SK-N-DZ (cell line): ENCODE measurements at regions not wholly inside any gene's neighbourhood (a gene's known extent, or its start where the extent isn't known, plus 50 kb on each side); places are given as distances from the start of the nearest gene placed in this dataset.
A peak's percentile ranks its signal among the peaks of the same experiment; 100 is the strongest.

Experiments used
- DNase-seq: peaks from one replicate; pipeline ENCODE4 v3.0.0-alpha.2; 2015; ENCODE audit warnings: low spot score

DNA sequence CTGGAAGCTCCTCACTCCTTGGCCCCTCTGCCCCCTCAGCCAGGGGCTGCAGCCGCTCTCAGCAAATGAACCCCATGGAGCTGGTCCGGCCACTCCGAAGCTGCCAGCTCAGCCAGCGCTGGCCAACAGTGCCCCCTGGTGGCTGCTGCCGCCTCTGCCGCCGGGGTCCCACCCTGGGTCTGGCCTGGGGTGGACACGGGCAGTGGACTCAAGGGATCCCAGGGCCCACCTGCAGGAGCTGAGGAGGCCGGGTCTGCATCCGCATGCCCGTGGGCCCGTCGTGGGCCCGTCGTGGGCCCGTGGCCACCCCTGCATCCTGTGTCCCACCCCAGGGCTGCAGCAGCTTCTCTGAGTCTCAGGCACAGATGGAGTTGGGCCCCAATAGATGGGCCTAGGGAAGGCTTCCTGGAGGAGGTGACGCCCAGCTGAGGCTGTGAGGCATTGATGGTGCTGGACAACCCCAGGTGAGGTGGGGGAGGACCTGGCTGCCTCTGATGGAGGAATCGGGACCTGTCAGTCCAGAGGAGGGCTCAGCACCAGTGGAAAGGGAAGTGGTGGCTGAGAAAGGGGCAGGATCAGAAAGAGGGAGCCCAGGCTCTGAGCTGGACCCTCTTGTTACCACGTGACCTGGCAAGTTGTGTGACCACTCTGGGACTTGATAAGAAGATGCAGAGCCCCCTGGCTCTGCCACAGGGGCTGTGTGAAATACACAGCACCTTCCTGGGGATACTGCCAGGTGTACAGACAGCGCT is 522.3 kb downstream of the BRD1 start:
- DNase-seq, result peak; percentile 70

DNA sequence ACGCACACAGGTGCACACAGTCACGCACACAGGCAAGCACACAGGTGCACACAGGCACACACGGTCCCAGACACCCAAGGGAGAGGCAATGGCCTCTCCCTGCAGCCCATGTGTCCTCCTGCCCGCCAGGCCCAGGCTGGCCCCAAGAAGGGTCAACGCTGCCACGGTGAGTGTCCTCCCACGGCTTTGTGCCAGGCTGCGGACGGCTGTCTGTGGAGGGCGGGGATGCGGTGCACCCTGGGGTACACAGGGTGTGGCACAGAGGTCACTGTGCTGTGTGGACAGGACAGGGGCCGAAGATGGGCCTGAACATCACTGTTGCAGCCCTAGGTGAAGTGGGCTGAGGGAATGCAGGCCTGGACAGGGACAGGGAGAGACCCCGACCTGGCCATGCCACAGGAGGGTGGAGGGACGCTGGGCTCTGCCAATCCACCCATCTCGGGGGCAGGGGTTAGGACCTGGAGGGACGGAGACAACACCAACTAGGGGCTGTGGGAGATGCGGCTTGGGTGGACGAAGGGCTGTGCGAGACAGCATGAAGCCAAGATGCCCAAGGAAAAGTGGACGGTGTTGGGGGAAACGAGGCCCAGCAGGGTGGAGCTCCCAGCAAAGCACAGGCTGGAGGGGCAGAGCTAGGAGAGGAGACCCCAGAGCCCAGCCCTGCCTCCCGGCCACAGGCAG is 523.8 kb downstream of the BRD1 start:
- DNase-seq, result no peak

- DNase-seq, result no peak
Observed at GRCh38 chr22:49303061-49303735, 524.5 kb downstream of the BRD1 start.

- no peak for DNase-seq
Observed at GRCh38 chr22:49302530-49302929, 525.1 kb downstream of the BRD1 start.

DNA sequence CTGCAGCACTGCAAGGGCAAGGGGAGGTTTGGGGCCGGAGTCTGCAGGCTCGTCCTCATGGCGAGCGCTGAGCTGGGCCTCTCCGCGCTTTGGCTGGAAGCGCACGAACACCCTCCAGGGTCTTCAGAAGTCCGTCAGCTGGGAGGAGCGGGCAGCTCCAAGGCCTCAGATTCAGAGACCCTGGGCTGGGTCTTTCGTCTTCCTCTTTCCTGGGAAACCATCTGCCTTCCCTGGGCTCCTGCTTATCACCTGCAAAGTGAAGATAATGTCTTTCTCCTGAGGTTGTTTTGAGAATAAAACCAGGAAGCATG is 525.6 kb downstream of the BRD1 start:
- no peak for DNase-seq

DNA sequence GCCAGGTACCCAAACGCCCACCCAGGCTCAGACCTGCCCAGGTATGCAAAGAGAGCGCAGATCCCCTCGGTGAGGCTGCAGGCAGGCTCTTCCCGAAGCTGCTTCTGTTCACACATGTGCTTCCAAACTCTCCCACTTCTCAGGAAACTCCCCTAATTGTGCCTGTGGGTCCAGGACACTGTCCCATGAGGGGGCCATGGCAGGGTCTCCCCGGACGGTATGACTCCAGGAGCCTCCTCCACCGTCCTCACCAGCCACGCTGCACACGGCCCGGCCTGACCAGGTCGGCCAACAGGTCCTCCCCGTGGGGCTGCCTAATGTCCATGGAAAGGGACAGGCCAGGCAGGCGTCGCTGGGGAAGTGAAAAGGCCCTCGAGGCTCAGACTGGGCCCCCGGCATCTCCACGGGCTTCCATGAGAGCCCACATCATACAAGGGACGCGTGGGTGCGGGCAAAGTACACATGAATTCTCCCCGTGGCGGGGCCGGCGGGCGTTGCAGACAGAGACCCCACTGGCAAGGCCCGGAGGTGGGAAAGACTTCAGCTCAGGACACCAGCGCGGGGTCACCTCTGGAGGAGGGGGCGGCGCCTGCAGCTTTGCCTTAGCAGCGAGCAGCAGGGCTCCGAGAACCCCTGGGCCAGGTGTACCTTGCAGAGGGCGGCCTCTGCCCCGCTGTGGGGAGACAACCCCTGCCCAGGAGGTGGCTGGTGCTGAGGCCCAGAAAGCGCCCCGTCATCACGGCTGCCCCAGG is 526.1 kb downstream of the BRD1 start:
- no peak for DNase-seq

DNA sequence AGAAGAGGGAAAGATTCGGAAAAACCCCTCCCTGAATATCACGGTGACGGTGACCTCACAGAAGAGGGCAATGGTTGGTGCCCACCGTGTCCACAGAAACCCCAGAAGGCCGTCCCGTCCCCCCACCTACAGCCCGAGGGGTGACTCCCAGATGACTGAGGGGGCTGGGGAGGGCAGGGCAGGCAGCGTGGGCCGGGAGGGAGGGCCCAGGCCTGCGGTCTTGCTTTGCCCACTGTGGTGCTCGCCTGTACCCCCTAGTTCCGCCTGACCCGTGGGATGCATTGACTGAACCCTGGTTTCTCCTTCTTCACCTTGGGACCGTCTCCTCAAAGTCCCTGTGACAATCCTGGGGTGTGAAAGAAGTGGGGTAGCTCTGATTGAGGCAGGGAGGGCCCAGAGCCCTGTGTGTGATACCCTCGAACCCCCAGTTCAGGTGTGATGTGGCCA is 526.7 kb downstream of the BRD1 start:
- DNase-seq, result no peak

- no peak for DNase-seq
Observed at GRCh38 chr22:49300241-49300640, 527.4 kb downstream of the BRD1 start.

DNA sequence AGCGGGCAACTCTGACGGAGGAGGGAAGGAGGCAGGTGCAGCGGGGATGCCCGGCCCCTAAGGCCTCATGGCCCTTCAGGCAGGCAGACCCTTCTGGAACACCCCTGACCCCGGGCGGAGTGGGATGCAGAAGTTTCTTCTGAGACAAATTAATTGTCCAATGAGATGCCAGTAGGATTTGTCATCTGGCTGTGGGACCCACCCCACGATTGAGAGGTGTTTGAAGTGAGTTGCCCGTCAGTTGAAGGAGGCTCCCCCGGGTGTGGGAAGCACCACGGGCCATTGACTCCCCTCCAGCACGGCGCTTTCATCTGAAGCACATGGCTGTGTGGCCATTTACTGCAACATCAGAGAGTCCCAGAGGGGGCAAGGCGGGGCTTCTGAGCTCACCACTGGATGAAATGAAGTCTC is 527.8 kb downstream of the BRD1 start:
- no peak for DNase-seq

DNA sequence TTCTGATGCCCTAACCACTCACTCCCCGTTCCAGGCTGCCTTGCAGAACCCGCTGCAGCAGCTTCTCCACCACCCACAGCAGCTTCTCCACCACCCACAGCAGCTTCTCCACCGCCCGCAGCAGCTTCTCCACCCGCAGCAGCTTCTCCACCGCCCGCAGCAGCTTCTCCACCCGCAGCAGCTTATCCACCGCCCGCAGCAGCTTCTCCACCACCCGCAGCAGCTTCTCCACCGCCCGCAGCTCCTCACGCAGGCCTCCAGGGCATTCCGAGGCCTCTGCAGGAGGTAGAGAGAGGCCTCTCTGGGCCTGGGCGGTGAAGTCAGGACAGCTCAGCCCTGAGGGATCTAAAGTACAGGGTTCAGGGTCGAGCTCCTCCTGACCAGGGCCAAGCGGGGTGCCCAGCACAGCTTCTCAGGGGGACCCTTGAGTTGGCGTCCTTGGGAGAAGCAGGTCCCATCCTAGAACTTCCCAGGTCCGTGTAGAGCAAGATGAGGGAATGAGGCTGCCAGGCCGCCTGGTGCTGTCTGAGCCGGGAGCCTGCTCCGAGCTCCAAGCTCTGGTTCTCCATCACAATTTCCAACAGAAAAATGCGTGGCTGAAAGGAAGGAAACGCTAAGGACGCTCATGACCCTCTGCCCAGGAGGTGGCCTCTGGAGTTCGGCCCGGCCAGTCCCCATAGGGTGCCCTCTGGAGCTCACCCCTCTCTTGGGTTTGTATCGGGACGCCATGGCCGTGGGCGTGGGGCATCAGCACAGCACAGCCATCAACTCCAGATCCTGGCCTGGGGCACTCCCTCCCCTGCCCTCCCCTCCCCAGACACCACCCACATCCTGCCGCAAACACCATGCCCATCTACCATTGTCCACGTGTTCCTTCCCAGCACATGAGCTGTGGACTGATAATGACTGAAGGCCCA is 528.6 kb downstream of the BRD1 start:
- no peak for DNase-seq

DNA sequence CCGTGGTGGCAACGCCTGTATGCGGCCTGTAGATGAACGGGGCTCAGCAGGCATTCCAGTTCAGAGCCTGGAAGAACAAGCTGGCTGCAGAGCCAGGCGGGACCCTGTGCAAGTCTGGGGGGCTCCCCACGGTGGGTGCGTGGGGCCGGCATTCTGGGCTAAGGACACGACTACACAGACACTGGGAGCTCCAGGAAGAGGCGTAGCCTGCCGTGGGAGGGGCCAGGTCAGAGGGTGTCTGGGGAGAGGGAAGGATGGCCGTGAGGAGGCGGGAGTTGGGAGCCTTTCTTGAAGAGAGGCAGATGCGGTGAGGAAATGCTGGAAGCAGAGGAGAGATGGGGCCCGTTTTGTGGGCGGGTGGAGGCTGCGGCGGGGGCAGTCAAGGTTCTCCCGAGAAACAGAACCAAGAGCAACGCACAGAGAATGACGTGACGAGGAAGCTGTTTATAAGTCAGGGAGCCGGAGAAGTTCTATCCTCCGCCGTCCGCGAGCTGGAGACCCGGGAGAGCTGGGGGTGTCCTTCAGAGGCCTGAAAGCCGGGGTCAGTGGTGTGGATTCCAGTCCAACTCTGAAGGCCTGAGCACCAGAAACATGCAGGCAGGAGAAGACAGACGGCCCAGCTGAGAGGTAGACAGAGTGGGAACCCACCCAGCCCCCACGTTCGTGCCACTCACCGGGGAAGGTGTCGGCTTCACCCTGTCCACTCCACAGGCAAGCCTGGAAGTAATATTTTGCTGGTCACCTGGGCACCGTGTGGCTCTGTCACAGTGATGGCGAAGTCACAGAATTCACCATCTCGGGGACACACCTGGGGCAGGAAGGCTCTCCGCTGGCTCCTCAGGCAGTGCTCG is 529.6 kb downstream of the BRD1 start:
- no peak for DNase-seq

DNA sequence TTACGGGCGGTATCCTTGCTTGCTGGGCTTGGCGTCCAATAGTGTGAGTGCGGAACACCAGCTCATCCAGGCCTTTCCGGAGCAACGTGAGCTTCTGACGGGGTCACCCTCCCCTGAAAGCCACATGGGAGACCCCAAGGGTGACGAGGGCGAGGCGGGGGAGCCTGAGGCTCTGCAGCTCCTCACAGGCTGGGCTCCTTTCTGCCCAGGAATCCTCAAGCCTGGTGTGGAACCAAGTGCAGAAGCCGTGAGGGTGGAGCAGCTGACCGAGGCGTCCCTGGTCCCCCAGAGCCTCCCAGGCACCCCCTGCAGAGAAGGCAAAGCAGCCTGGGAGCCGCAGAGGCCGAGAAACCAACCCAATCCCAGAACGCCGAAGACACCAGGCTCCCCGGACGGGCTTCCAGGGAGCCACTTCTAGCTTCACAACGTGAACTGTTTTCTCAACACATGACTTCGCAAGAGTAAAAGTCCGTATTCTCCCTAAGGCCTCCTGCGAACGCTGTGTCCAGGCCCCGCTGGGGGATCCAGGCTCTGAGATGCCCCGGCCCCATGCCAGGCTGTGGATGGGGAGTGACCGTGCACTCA is 530.3 kb downstream of the BRD1 start:
- no peak for DNase-seq

DNA sequence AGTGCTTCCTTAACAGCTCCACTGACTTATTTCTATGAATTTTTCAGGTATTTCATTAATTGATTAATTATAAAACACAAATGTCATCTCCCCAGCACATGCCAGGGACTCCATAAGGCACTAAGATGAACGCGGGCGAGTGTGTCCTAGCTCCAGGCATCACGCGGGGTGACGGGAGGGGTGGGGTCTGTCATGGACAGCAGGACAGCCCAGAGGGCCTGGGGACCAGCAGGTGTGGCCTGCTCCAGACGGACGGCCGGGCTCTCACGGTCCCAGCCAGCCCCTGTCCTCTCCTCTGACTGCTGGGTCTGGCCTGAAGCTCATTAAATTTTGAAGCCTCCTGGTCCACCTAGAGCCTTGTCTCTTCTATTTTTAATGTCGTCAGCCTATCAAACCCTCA is 531.1 kb downstream of the BRD1 start:
- DNase-seq, result no peak

DNA sequence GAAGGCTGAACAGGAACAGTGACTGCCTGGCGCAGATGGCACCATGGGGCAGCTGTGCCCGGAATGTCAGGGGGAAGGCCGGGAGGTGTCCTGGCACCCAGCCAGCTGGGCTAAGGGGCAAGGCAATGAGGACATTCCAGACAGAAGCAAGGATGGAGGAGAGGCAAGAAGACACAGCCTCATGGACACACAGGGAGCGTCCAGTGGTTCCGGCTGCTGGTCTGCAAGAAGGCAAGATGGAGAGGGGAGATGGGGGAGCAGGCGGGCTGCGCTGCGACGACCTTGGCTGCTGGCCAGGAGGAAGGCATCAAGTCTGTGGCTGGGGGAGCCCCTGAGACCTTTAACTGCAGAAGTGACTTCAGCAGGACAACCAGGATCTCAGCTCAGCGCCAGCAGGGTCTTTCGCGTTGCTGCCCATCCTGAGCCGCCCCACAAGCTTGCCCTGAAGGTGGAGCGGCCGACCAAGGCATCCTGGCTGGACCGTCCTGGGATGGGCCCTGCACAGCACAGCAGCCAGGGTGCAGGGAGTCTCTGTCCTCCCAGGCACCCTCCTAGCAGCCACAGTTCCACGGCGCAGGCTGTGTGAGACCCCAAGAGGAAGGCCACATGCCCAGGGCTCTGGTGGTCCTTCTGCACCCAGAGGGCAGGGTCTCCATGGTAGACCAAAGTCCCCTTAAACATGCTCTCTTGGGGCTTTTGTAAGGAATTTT is 531.7 kb downstream of the BRD1 start:
- DNase-seq, result no peak

GRCh38 chr22:49295465-49295743 is 532.3 kb downstream of the BRD1 start:
- no peak for DNase-seq

- no peak for DNase-seq
Observed at GRCh38 chr22:49294656-49295464, 532.8 kb downstream of the BRD1 start.

GRCh38 chr22:49292909-49293308 is 534.8 kb downstream of the BRD1 start:
- no peak for DNase-seq

DNA sequence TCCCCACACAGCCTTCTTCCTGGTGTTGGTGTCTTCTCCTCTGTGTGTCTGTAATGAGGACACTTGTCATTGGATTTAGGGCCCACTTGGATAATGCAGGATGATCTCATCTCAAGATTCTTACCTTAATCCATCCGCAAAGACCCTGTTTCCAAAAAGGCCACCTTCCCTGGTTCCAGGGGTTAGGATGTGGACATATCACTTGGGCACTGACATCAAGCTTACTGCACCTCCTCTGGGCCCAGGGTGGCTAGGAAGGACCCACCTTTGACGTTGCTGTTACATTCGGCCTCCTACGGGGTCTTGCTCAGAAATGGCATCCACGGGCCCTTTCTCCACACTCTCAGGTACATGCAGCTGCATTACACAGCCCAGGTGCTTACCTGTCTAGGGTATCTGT is 535.9 kb downstream of the BRD1 start:
- no peak for DNase-seq

- DNase-seq, result no peak
Observed at GRCh38 chr22:49291169-49291568, 536.5 kb downstream of the BRD1 start.
